ENCODE measurements at regions not wholly inside any gene's neighbourhood (a gene's known extent, or its start where the extent isn't known, plus 50 kb on each side); places are given as distances from the start of the nearest gene placed in this dataset.

- H3K4me1 ChIP-seq (ENCODE audit: insufficient read depth, low read length, poor library complexity, severe bottlenecking), result no peaks in the 10 kb centered on the region
- no peaks in the 10 kb centered on the region for H3K36me3 ChIP-seq (ENCODE audit: insufficient read depth, low read length)
- no peak overlapping the region for H2AFZ ChIP-seq (ENCODE audit: low read length)
- H3K4me3 ChIP-seq (ENCODE audit: low read length, poor library complexity, severe bottlenecking), result no peak overlapping the region
- no peaks in the 10 kb centered on the region for H3K9me2 ChIP-seq (replicated peaks; ENCODE audit: low read depth, low read length)
- no peaks in the 10 kb centered on the region for H4K20me1 ChIP-seq (ENCODE audit: insufficient read depth, low read length, poor library complexity, severe bottlenecking)
- H3K9me3 ChIP-seq (ENCODE audit: insufficient read depth, low read depth, low read length), result no peaks in the 10 kb centered on the region
- H3K79me2 ChIP-seq (ENCODE audit: insufficient read depth, low read length), result no peaks in the 10 kb centered on the region
- no peaks in the 10 kb centered on the region for H3K27me3 ChIP-seq (ENCODE audit: insufficient read depth, low read length, poor library complexity, severe bottlenecking)
- H3K4me2 ChIP-seq (ENCODE audit: low read depth, low read length, poor library complexity, severe bottlenecking), result no peak overlapping the region
- TF ChIP-seq CTCF (conservative IDR thresholded peaks at IDR 0.05; ENCODE audit: low read length) (no peak), EZH2phosphoT487 (IDR thresholded peaks at IDR 0.05; ENCODE audit: borderline replicate concordance) (no peak)
- H3F3A ChIP-seq (ENCODE audit: low read depth), result no peaks in the 10 kb centered on the region
- H3K9ac ChIP-seq (ENCODE audit: low read depth, low read length, poor library complexity, severe bottlenecking), result no peak overlapping the region
Observed at GRCh38 chr3:83863380-83863779, 1095.4 kb upstream of the CADM2 start.

- Histone ChIP-seq H3K4me1 (ENCODE audit: insufficient read depth, low read length, poor library complexity, severe bottlenecking) (no peaks in the 10 kb centered on the region), H3F3A (ENCODE audit: low read depth) (no peaks in the 10 kb centered on the region), H3K4me3 (ENCODE audit: low read length, poor library complexity, severe bottlenecking) (no peak overlapping the region), H3K79me2 (ENCODE audit: insufficient read depth, low read length) (no peaks in the 10 kb centered on the region), H3K9me2 (replicated peaks; ENCODE audit: low read depth, low read length) (no peaks in the 10 kb centered on the region), H4K20me1 (ENCODE audit: insufficient read depth, low read length, poor library complexity, severe bottlenecking) (no peaks in the 10 kb centered on the region), H3K4me2 (ENCODE audit: low read depth, low read length, poor library complexity, severe bottlenecking) (no peak overlapping the region), H3K9ac (ENCODE audit: low read depth, low read length, poor library complexity, severe bottlenecking) (no peak overlapping the region), H3K9me3 (ENCODE audit: insufficient read depth, low read depth, low read length) (no peaks in the 10 kb centered on the region), H3K36me3 (ENCODE audit: insufficient read depth, low read length) (no peaks in the 10 kb centered on the region), H2AFZ (ENCODE audit: low read length) (no peak overlapping the region), H3K27me3 (ENCODE audit: insufficient read depth, low read length, poor library complexity, severe bottlenecking) (no peaks in the 10 kb centered on the region)
- TF ChIP-seq EZH2phosphoT487 (IDR thresholded peaks at IDR 0.05; ENCODE audit: borderline replicate concordance) (no peak), CTCF (conservative IDR thresholded peaks at IDR 0.05; ENCODE audit: low read length) (no peak)
Observed at GRCh38 chr3:83868909-83869567, 1089.8 kb upstream of the CADM2 start.

GRCh38 chr3:83873550-83873949 is 1085.2 kb upstream of the CADM2 start:
- H3K36me3 ChIP-seq (ENCODE audit: insufficient read depth, low read length), result no peaks in the 10 kb centered on the region
- TF ChIP-seq CTCF (conservative IDR thresholded peaks at IDR 0.05; ENCODE audit: low read length) (no peak), EZH2phosphoT487 (IDR thresholded peaks at IDR 0.05; ENCODE audit: borderline replicate concordance) (no peak)
- H2AFZ ChIP-seq (ENCODE audit: low read length), result no peak overlapping the region
- no peaks in the 10 kb centered on the region for H3F3A ChIP-seq (ENCODE audit: low read depth)
- no peak overlapping the region for H3K4me2 ChIP-seq (ENCODE audit: low read depth, low read length, poor library complexity, severe bottlenecking)
- no peak overlapping the region for H3K4me3 ChIP-seq (ENCODE audit: low read length, poor library complexity, severe bottlenecking)
- no peaks in the 10 kb centered on the region for H3K9me3 ChIP-seq (ENCODE audit: insufficient read depth, low read depth, low read length)
- H3K79me2 ChIP-seq (ENCODE audit: insufficient read depth, low read length), result no peaks in the 10 kb centered on the region
- H4K20me1 ChIP-seq (ENCODE audit: insufficient read depth, low read length, poor library complexity, severe bottlenecking), result no peaks in the 10 kb centered on the region
- no peaks in the 10 kb centered on the region for H3K4me1 ChIP-seq (ENCODE audit: insufficient read depth, low read length, poor library complexity, severe bottlenecking)
- no peak overlapping the region for H3K9ac ChIP-seq (ENCODE audit: low read depth, low read length, poor library complexity, severe bottlenecking)
- H3K9me2 ChIP-seq (replicated peaks; ENCODE audit: low read depth, low read length), result no peaks in the 10 kb centered on the region
- H3K27me3 ChIP-seq (ENCODE audit: insufficient read depth, low read length, poor library complexity, severe bottlenecking), result no peaks in the 10 kb centered on the region
